ENCODE measurements at regions not wholly inside any gene's neighbourhood (a gene's known extent, or its start where the extent isn't known, plus 50 kb on each side); places are given as distances from the start of the nearest gene placed in this dataset.

- no peak for TF ChIP-seq CTCF (IDR thresholded peaks at IDR 0.05; ENCODE audit: low read depth, low read length)
- no peak for TF ChIP-seq EZH2phosphoT487 (IDR thresholded peaks at IDR 0.05; ENCODE audit: low read depth)
These were observed 143.5 kb upstream of the TPM1 start for GRCh38 chr15:62899090-62899493.

All from OCI-LY3 (cell line).